IMR-90 (cell line): ENCODE measurements at regions not wholly inside any gene's neighbourhood (a gene's known extent, or its start where the extent isn't known, plus 50 kb on each side); places are given as distances from the start of the nearest gene placed in this dataset.

ENCODE experiments used
- ATAC-seq: fragments of 200-7000 bp; cut with Tn5 transposase; 2 replicates; pipeline ENCODE4 v1.9.1; 2020; ENCODE audit warnings: low read depth, mild to moderate bottlenecking, moderate library complexity
- BruUV-seq: library from RNA; stranded (reverse); fragments of 400-500 nt; replicated peaks from 2 replicates; lab custom pipeline; 2021; lab: Mats Ljungman, UMichigan
- CTCF ChIA-PET: fragments of 300-600 bp; formaldehyde crosslinking; extraction: SDS; loops from one replicate; lab custom pipeline; 2021; ENCODE audit warnings: antibody characterized with exemption; lab: Yijun Ruan, JAX
- POLR2A ChIA-PET: fragments of 300-600 bp; sonication (Branson Sonifier 250); formaldehyde crosslinking; loops from one replicate; lab custom pipeline; 2022; ENCODE audit warnings: antibody characterized with exemption; ENCODE audit not compliant: unreplicated experiment; lab: Charles Lee
- DNase-seq: peaks from one replicate; pipeline ENCODE4 v3.0.0; 2013
- H2AFZ ChIP-seq: replicated peaks from 2 replicates; pipeline ENCODE3; 2013; ENCODE audit warnings: low read length, mild to moderate bottlenecking; ENCODE audit not compliant: poor library complexity
- H2AK5ac ChIP-seq: 2 replicates; pipeline ENCODE4 v1.6.1; 2013; ENCODE audit warnings: low read depth, low read length, inconsistent platforms
- H2AK9ac ChIP-seq: replicated peaks from 2 replicates; pipeline ENCODE3; 2013; ENCODE audit warnings: mild to moderate bottlenecking, low read depth, low read length, moderate library complexity; ENCODE audit not compliant: poor library complexity
- H2BK120ac ChIP-seq: 2 replicates; pipeline ENCODE4 v1.6.1; 2013; ENCODE audit warnings: low read depth, low read length, inconsistent platforms
- H2BK15ac ChIP-seq: 3 replicates; pipeline ENCODE4 v1.6.1; 2013; ENCODE audit warnings: low read depth, low read length, inconsistent platforms
- H2BK20ac ChIP-seq: 2 replicates; pipeline ENCODE4 v1.6.1; 2013; ENCODE audit warnings: low read depth, mild to moderate bottlenecking, inconsistent platforms, low read length, moderate library complexity
- H2BK5ac ChIP-seq: 2 replicates; pipeline ENCODE4 v1.6.1; 2013; ENCODE audit warnings: mild to moderate bottlenecking, low read depth, low read length, inconsistent platforms; ENCODE audit not compliant: poor library complexity, severe bottlenecking
- H3K14ac ChIP-seq: replicated peaks from 2 replicates; pipeline ENCODE4 v1.6.1; 2013; ENCODE audit warnings: low read depth, low read length, inconsistent platforms
- H3K18ac ChIP-seq: 2 replicates; pipeline ENCODE4 v1.6.1; 2013; ENCODE audit warnings: low read depth, low read length, control low read depth
- H3K23ac ChIP-seq: 2 replicates; pipeline ENCODE4 v1.6.1; 2013; ENCODE audit warnings: low read depth, low read length, inconsistent platforms
- H3K27ac ChIP-seq: 2 replicates; pipeline ENCODE4 v1.5.1; 2013; ENCODE audit warnings: mild to moderate bottlenecking, control low read depth, low read length; ENCODE audit not compliant: insufficient read depth
- H3K27me3 ChIP-seq: 2 replicates; pipeline ENCODE4 v1.6.1; 2013; ENCODE audit warnings: low read length; ENCODE audit not compliant: control insufficient read depth, insufficient read depth
- H3K36me3 ChIP-seq: 2 replicates; pipeline ENCODE4 v1.6.1; 2013; ENCODE audit warnings: low read length, mixed read lengths; ENCODE audit not compliant: control insufficient read depth, insufficient read depth
- H3K4ac ChIP-seq: 2 replicates; pipeline ENCODE4 v1.6.1; 2013; ENCODE audit warnings: low read depth, low read length, inconsistent platforms
- H3K4me1 ChIP-seq: 2 replicates; pipeline ENCODE4 v1.6.1; 2013; ENCODE audit warnings: low read length, mixed read lengths; ENCODE audit not compliant: control insufficient read depth, insufficient read depth
- H3K4me2 ChIP-seq: 2 replicates; pipeline ENCODE4 v1.6.1; 2013; ENCODE audit warnings: low read depth, mild to moderate bottlenecking, control low read depth, low read length, moderate library complexity
- H3K4me3 ChIP-seq: 2 replicates; pipeline ENCODE4 v1.5.1; 2013; ENCODE audit warnings: low read depth, mild to moderate bottlenecking, control low read depth, low read length, moderate library complexity; ENCODE audit not compliant: insufficient read depth
- H3K56ac ChIP-seq: 2 replicates; pipeline ENCODE4 v1.6.1; 2013; ENCODE audit warnings: low read length, inconsistent platforms; ENCODE audit not compliant: insufficient read depth; ENCODE audit errors: extremely low read depth
- H3K79me1 ChIP-seq, 2 experiments: 2 replicates each; pipeline ENCODE4 v1.6.1; 2013; ENCODE audit warnings: low read length in 2 of 2, inconsistent platforms in 1 of 2, low read depth in 1 of 2
- H3K9ac ChIP-seq: 2 replicates; pipeline ENCODE4 v1.6.1; 2013; ENCODE audit warnings: low read depth, low read length, control low read depth
- H3K9me1 ChIP-seq: 2 replicates; pipeline ENCODE4 v1.6.1; 2013; ENCODE audit warnings: low read length, inconsistent platforms; ENCODE audit not compliant: insufficient read depth
- H3K9me3 ChIP-seq: 2 replicates; pipeline ENCODE4 v1.6.1; 2013; ENCODE audit warnings: low read length; ENCODE audit not compliant: control insufficient read depth, insufficient read depth
- H4K20me1 ChIP-seq: 2 replicates; pipeline ENCODE4 v1.6.1; 2013; ENCODE audit warnings: low read length, inconsistent platforms; ENCODE audit not compliant: insufficient read depth
- H4K5ac ChIP-seq: 2 replicates; pipeline ENCODE4 v1.6.1; 2013; ENCODE audit warnings: mild to moderate bottlenecking, low read depth, low read length, control low read depth
- H4K8ac ChIP-seq, 2 experiments: 2 replicates each; pipeline ENCODE4 v1.6.1; 2013; ENCODE audit warnings: low read depth in 2 of 2, low read length in 2 of 2, control low read depth in 1 of 2, inconsistent platforms in 1 of 2
- H4K91ac ChIP-seq: 2 replicates; pipeline ENCODE4 v1.6.1; 2013; ENCODE audit warnings: low read depth, low read length, inconsistent platforms; ENCODE audit not compliant: insufficient read depth
- BHLHE40 ChIP-seq: fragments of 150-350 bp; IDR thresholded peaks from 2 replicates; pipeline ENCODE4 v1.6.1; 2016; ENCODE audit warnings: mild to moderate bottlenecking, low read depth, low read length
- RCOR1 ChIP-seq: IDR thresholded peaks from 2 replicates; pipeline ENCODE4 v1.6.1; 2012; ENCODE audit warnings: mild to moderate bottlenecking, low read length, improper control_type of control experiment; ENCODE audit not compliant: insufficient replicate concordance
- WGBS, 2 experiments: methylation state at CpG; one replicate each; pipeline versions ENCODE4 v1.1.5 to v1.1.7; 2013; ENCODE audit warnings: missing lambda C conversion rate in 2 of 2; ENCODE audit not compliant: insufficient read length in 1 of 2; ENCODE audit errors: extremely low coverage in 2 of 2; 5-methylcytosine and 5-hydroxymethylcytosine counted together
- dilution Hi-C: fragments of 300-500 bp; cut with HindIII; formaldehyde crosslinking; loops from one replicate; pipeline ENCODE4 v1.14.3; 2018; ENCODE audit warnings: low sequenced_read_pairs; ENCODE audit not compliant: unreplicated experiment
- in situ Hi-C: fragments of 300-500 bp; cut with MboI; formaldehyde crosslinking; loops from 3 replicates; pipeline ENCODE4 v1.14.3; 2019; ENCODE audit warnings: low sequenced_read_pairs, inconsistent platforms, mixed read lengths
- intact Hi-C: fragments of 100-400 bp; cut with micrococcal nuclease; formaldehyde crosslinking; loops from 2 replicates; pipeline ENCODE4 v1.10.0; 2022

GRCh38 chr13:109922518-109922917, 136.1 kb upstream of the IRS2 start:
- Histone ChIP-seq H4K8ac (no peak overlapping the region), H2AFZ (no peak overlapping the region), H3K9me1 (0 out of 2 replicates have a peak, but pooled peaks cover 5% of the 10 kb centered on the region), H4K91ac (no peak overlapping the region), H3K27ac (no peak overlapping the region), H3K36me3 (no peaks in the 10 kb centered on the region), H2BK120ac (no peak overlapping the region), H2BK5ac (no peak overlapping the region), H3K9me3 (0 out of 2 replicates have a peak, but pooled peaks cover 2% of the 10 kb centered on the region), H2BK15ac (no peak overlapping the region), H4K5ac (no peak overlapping the region), H3K4me3 (no peak overlapping the region), H3K9ac (no peak overlapping the region), H2AK9ac (no peak overlapping the region), H3K4ac (no peak overlapping the region), H3K56ac (no peak overlapping the region), H3K23ac (no peak overlapping the region), H4K20me1 (no peaks in the 10 kb centered on the region), H2AK5ac (no peak overlapping the region), H3K14ac (no peak overlapping the region), H3K4me2 (no peak overlapping the region), H3K4me1 (peaks cover 2% of the 10 kb centered on the region), H3K18ac (no peak overlapping the region), H3K79me1 (no peaks in the 10 kb centered on the region), H2BK20ac (no peak overlapping the region), H3K27me3 (no peaks in the 10 kb centered on the region)
- WGBS, 2 experiments = no CpG with 5 or more reads among the region's 2 CpGs
- ChIA-PET POLR2A (no interaction called here), CTCF (interaction anchor here (1.1 kb wide), 1 partner anchor 10 kb away, joined by 7 read pairs; no protein-coding TSS in a partner anchor)
- DNase-seq (peak; percentile 44), ATAC-seq (no peak)
- BruUV-seq = no TSS peak
- TF ChIP-seq RCOR1 (no peak), BHLHE40 (no peak)
- in situ Hi-C loops (no loop called here), intact Hi-C loops (no loop called here), dilution Hi-C loops (no loop called here)
